Sigmoid colon (tissue), 4 donors: ENCODE measurements at regions not wholly inside any gene's neighbourhood (a gene's known extent, or its start where the extent isn't known, plus 50 kb on each side); places are given as distances from the start of the nearest gene placed in this dataset.

Experiments
- EP300 ChIP-seq, 4 donors: sonication (generic); formaldehyde crosslinking; IDR thresholded peaks; one replicate each; pipeline ENCODE4 v1.6.1; 2017; ENCODE audit warnings: antibody characterized with exemption in 4 of 4
- POLR2AphosphoS5 ChIP-seq, 4 donors: sonication (generic); formaldehyde crosslinking; IDR thresholded peaks; one replicate each; pipeline ENCODE4 v1.6.1; 2017; ENCODE audit warnings: antibody characterized with exemption in 4 of 4
- TF ChIP-seq, protein P1 (sequence below), 4 experiments: fragments of 450-650 bp in 3 of 4; fragments of 200-600 bp in 1 of 4; IDR thresholded peaks; one replicate each; pipeline ENCODE4 v1.5.1; 2016 to 2019; ENCODE audit warnings: antibody characterized with exemption in 4 of 4, mild to moderate bottlenecking in 3 of 4, moderate library complexity in 2 of 4

DNA sequence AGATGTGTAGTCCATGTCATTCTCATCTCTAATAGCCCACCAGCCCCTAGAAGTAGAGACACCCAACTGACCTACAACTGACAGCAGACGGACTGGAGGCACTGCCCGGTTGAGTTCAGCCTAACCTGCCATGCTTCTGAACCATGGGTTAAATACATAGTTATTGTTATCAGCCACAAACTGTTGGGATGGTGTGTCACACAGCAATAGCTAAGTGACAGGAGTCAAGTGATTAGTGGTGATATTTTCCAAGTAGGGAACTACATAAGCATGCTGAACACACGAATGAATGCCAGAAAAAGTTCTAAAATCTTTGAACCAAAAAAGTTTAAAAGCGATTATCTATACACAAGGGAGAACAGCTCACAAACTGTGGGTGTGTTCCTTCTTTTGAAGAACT, 80.1 kb downstream of the SYNE3 start:
- TF ChIP-seq POLR2AphosphoS5 (IDR thresholded peaks at IDR 0.05) (no peak), EP300 (IDR thresholded peaks at IDR 0.05) (no peak)
- TF ChIP-seq, protein P1, sequence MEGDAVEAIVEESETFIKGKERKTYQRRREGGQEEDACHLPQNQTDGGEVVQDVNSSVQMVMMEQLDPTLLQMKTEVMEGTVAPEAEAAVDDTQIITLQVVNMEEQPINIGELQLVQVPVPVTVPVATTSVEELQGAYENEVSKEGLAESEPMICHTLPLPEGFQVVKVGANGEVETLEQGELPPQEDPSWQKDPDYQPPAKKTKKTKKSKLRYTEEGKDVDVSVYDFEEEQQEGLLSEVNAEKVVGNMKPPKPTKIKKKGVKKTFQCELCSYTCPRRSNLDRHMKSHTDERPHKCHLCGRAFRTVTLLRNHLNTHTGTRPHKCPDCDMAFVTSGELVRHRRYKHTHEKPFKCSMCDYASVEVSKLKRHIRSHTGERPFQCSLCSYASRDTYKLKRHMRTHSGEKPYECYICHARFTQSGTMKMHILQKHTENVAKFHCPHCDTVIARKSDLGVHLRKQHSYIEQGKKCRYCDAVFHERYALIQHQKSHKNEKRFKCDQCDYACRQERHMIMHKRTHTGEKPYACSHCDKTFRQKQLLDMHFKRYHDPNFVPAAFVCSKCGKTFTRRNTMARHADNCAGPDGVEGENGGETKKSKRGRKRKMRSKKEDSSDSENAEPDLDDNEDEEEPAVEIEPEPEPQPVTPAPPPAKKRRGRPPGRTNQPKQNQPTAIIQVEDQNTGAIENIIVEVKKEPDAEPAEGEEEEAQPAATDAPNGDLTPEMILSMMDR (IDR thresholded peaks at IDR 0.05), result no peak
